ENCODE measurements at regions not wholly inside any gene's neighbourhood (a gene's known extent, or its start where the extent isn't known, plus 50 kb on each side); places are given as distances from the start of the nearest gene placed in this dataset.

GRCh38 chr5:62956597-62956996, 378.0 kb downstream of the LRRC70 start:
- H3K4me1 ChIP-seq (ENCODE audit: control insufficient read depth, insufficient read depth, low read length), result no peaks in the 10 kb centered on the region
- dilution Hi-C loops (cut with HindIII; ENCODE audit: low sequenced_read_pairs, unreplicated experiment) (no loop called here), in situ Hi-C loops (cut with MboI; ENCODE audit: low sequenced_read_pairs) (no loop called here), intact Hi-C loops (cut with micrococcal nuclease) (no loop called here)
- H2AK9ac ChIP-seq (replicated peaks; ENCODE audit: low read depth, low read length, poor library complexity), result no peak overlapping the region
- H4K8ac ChIP-seq (ENCODE audit: low read depth in 2 of 2, low read length in 2 of 2), result no peak overlapping the region
- H3K23ac ChIP-seq (ENCODE audit: low read depth, low read length), result no peak overlapping the region
- TF ChIP-seq MXI1 (IDR thresholded peaks at IDR 0.05; ENCODE audit: borderline replicate concordance, low read depth, low read length), result no peak
- TF ChIP-seq CEBPB (IDR thresholded peaks at IDR 0.05; ENCODE audit: low read depth, low read length), result no peak
- TF ChIP-seq MAFK (IDR thresholded peaks at IDR 0.05; ENCODE audit: low read depth, low read length), result no peak
- no peak for TF ChIP-seq CHD1 (IDR thresholded peaks at IDR 0.05; ENCODE audit: low read depth, low read length)
- TF ChIP-seq, protein P1, sequence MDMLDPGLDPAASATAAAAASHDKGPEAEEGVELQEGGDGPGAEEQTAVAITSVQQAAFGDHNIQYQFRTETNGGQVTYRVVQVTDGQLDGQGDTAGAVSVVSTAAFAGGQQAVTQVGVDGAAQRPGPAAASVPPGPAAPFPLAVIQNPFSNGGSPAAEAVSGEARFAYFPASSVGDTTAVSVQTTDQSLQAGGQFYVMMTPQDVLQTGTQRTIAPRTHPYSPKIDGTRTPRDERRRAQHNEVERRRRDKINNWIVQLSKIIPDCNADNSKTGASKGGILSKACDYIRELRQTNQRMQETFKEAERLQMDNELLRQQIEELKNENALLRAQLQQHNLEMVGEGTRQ (IDR thresholded peaks at IDR 0.05; ENCODE audit: low read depth, low read length), result no peak
- no peak for TF ChIP-seq BHLHE40 (IDR thresholded peaks at IDR 0.05; ENCODE audit: low read depth, low read length)
- TF ChIP-seq POLR2A (IDR thresholded peaks at IDR 0.05; ENCODE audit: low read depth, low read length), result no peak
- TF ChIP-seq RCOR1 (IDR thresholded peaks at IDR 0.05; ENCODE audit: insufficient replicate concordance, low read length), result no peak
- no peak for TF ChIP-seq SMC3 (IDR thresholded peaks at IDR 0.05; ENCODE audit: low read depth, low read length)
- no peak for TF ChIP-seq NFE2L2 (IDR thresholded peaks at IDR 0.05; ENCODE audit: low read depth, low read length)
- no peak for TF ChIP-seq RFX5 (IDR thresholded peaks at IDR 0.05; ENCODE audit: low read depth, low read length)
- no peak for TF ChIP-seq CTCF (conservative IDR thresholded peaks at IDR 0.05; ENCODE audit: low read depth, low read length)
- no peak for TF ChIP-seq FOS (IDR thresholded peaks at IDR 0.05; ENCODE audit: low read depth, low read length)
- TF ChIP-seq, protein P2, sequence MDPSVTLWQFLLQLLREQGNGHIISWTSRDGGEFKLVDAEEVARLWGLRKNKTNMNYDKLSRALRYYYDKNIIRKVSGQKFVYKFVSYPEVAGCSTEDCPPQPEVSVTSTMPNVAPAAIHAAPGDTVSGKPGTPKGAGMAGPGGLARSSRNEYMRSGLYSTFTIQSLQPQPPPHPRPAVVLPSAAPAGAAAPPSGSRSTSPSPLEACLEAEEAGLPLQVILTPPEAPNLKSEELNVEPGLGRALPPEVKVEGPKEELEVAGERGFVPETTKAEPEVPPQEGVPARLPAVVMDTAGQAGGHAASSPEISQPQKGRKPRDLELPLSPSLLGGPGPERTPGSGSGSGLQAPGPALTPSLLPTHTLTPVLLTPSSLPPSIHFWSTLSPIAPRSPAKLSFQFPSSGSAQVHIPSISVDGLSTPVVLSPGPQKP (IDR thresholded peaks at IDR 0.05; ENCODE audit: borderline replicate concordance, low read depth, low read length), result no peak
- no peak for TF ChIP-seq RAD21 (IDR thresholded peaks at IDR 0.05; ENCODE audit: low read length)
- BruUV-seq (replicated peaks), result no TSS peak
- ATAC-seq (ENCODE audit: low read depth), result no peak
- POLR2A ChIA-PET (ENCODE audit: unreplicated experiment), result no interaction called here
- DNase-seq, result no peak
- H2AK5ac ChIP-seq (ENCODE audit: low read depth, low read length), result no peak overlapping the region
- no peak overlapping the region for H3K27ac ChIP-seq (ENCODE audit: insufficient read depth, low read length)
- H3K56ac ChIP-seq (ENCODE audit: extremely low read depth, insufficient read depth, low read length), result no peak overlapping the region
- no peak overlapping the region for H2BK20ac ChIP-seq (ENCODE audit: low read depth, low read length)
- H4K5ac ChIP-seq (ENCODE audit: low read depth, low read length), result no peak overlapping the region
- no peak overlapping the region for H2BK5ac ChIP-seq (ENCODE audit: low read depth, low read length, poor library complexity, severe bottlenecking)
- H3K9me3 ChIP-seq (ENCODE audit: control insufficient read depth, insufficient read depth, low read length), result peaks cover 7% of the 10 kb centered on the region; the same call in 1 of the 2 replicates
- H4K91ac ChIP-seq (ENCODE audit: insufficient read depth, low read depth, low read length), result no peak overlapping the region
- H3K79me1 ChIP-seq (ENCODE audit: low read depth in 1 of 2, low read length in 2 of 2), result no peaks in the 10 kb centered on the region
- H3K18ac ChIP-seq (ENCODE audit: low read depth, low read length), result no peak overlapping the region
- H2BK120ac ChIP-seq (ENCODE audit: low read depth, low read length), result no peak overlapping the region
- H3K36me3 ChIP-seq (ENCODE audit: control insufficient read depth, insufficient read depth, low read length), result no peaks in the 10 kb centered on the region
- no peaks in the 10 kb centered on the region for H3K27me3 ChIP-seq (ENCODE audit: control insufficient read depth, insufficient read depth, low read length)
- no peaks in the 10 kb centered on the region for H4K20me1 ChIP-seq (ENCODE audit: insufficient read depth, low read length)
- WGBS, 2 experiments (ENCODE audit: extremely low coverage in 2 of 2, insufficient read length in 1 of 2), result no CpG with 5 or more reads among the region's 2 CpGs
- no peak overlapping the region for H3K4me3 ChIP-seq (ENCODE audit: insufficient read depth, low read depth, low read length)
- H3K9ac ChIP-seq (ENCODE audit: low read depth, low read length), result no peak overlapping the region
- no peak overlapping the region for H2BK15ac ChIP-seq (ENCODE audit: low read depth, low read length)
- no peak overlapping the region for H3K14ac ChIP-seq (replicated peaks; ENCODE audit: low read depth, low read length)
- no peak overlapping the region for H2AFZ ChIP-seq (replicated peaks; ENCODE audit: low read length, poor library complexity)
- no peak overlapping the region for H3K4ac ChIP-seq (ENCODE audit: low read depth, low read length)
- H3K4me2 ChIP-seq (ENCODE audit: low read depth, low read length), result no peak overlapping the region
- no peaks in the 10 kb centered on the region for H3K9me1 ChIP-seq (ENCODE audit: insufficient read depth, low read length)
- CTCF ChIA-PET, result no interaction called here

Data from IMR-90 (cell line).